Ammon's horn (tissue), 1 donor: ENCODE measurements at regions not wholly inside any gene's neighbourhood (a gene's known extent, or its start where the extent isn't known, plus 50 kb on each side); places are given as distances from the start of the nearest gene placed in this dataset.

ENCODE experiments used
- DNase-seq: peaks from one replicate; pipeline ENCODE4 v3.0.0-alpha.2; 2016; ENCODE audit warnings: low spot score

DNA sequence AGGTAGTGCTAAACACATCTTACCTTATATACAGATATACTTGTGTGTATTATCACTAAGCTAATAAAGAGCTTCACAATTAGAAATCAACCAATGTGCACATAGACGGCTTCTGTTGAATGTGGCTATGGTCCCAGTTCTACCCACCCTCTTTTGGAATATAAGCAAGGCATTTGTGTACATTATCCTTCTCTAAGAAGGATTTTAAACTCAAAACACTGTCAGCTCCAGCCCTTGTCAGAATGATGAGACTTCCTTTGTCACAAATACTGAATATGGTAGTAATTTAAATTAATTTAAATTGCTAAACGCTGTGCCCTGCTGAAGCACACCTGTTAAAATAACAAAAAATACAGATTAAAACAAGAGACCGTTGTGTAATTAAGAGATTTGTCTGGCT is 107.9 kb upstream of the GRAMD2B start:
- no peak for DNase-seq

DNA sequence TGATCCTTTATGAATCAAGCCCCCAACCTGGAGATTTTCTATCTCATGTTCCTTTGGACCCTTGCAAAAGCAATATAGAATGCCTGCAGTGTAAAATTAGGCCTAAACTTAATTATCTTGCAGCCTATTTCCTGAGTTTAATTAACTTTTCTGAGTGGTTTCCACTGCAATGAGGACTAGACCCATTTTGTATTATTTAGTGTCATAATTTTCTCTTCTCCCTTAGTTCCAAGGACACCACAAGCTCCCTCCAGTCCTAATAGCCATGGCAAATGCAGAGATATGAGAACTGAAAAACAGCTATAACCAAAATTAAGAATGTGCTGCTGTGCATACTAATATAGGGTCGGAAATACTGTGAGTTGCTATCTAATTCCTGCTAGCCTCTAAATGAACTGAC is 90.9 kb upstream of the GRAMD2B start:
- DNase-seq = no peak

DNA sequence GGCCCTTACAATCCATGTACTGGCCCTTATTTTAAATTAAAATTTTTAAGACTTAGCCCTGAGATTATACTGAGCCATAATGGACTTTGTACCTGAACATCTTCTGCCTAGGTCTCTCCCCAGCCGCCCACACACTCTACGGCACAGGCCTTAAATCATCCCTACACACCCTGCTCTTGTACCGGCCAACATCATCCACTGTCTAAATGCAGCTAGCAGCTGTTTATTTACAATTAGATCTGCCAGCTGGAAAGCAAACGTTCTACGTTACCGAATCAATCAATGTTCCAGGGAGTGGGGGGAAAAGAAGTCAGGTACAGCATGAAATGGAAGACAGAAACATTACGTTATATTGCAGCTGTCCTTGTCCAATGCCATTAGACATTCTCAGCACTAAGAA is 88.4 kb upstream of the GRAMD2B start:
- no peak for DNase-seq

DNA sequence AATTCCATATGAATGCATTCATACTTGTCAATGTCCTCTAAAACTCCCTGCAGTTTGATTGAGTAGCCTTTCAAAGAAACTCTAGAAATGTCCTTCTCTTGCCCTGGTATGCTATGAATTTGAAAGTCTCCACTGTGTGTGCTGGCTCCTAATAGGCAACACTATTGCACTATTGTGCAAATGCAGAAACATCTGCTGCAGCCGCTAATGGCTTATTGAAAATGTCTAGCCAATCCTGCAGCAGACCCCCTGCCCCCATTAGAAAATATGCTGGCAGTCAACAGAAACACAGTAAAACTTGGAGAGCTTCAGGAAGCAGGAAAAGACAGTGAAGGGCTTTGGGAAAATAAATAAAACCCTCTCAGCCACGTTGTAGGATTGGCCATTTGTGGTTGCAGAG is 87.3 kb upstream of the GRAMD2B start:
- no peak for DNase-seq

DNA sequence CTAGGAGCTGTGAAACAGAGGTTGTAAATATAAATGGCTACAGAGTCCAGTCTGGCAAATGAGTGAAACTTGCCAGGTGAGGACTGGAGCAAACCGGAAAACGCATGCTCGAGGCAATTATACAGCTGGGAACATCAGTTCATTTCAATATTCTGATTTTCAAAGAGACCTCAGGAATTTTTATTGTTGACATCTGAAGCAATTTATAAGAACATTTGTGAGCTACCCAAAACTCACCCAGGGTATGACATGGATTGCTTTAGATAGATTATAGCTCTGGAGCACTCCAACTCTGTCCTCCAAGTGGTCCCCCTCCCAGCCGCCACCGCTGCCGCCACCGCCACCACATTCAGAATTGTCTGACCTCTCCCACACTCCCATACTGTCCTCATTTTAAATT is 84.6 kb upstream of the GRAMD2B start:
- no peak for DNase-seq

DNA sequence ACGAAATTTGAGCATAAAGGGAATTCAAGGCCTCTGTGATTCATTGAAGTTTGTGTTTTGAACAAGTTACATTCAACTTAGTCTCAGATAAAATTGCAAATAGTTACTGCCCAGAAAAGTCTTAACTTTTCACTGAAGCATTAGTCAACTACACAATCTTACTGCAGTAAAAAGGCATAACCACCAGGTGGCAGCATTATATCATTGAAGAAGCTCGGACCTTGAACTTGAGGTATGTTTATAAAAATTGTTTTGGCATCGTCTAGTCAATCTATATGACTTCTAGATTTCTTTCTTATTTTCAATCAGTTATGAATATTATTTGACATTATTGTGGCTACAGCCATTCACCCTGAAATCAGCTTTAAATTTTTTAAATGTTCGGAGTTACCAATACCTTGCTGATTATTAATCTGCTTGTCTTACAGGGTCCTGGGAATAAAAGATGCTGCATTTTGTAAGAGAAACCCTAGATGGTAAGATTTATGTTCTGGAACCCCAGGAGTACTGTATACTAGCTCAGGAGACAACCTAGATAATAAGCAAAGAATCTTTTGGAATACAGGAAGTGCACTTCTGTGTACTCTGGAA is 83.9 kb upstream of the GRAMD2B start:
- DNase-seq = peak; percentile 82

DNA sequence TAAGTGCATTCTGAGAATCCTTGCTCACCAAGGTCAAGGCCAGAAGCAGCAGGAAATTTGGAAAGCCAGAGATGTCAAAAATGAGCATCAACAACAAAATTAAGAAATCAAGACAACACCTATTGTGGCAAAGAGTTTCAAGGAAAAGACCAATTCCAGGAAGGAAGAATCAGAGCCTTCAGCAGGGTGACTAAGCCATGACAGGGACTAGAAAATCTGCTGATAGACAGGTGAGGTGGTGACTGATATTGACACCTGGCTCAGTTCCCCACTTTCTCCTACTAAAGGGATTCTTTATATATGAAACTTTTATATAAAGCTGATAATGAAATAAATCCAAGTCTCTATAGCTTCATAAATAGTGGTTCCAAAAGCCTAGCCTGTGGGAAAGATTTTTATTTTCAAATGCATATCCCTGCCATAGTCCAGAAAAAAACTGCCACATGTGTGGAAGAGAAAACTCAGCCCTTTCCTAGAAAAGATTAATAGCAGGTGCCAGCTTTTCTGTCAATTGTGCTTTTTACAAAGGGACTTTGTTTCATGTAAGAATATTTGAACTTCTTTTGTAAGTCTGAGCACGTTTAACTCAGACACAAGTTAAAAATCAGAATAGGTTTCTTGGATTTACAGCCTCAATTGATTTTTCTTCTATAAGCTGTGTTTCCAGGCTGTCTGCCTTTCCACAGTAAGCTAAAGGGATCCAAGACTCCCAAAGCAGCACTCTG is 81.1 kb upstream of the GRAMD2B start:
- DNase-seq = no peak

DNA sequence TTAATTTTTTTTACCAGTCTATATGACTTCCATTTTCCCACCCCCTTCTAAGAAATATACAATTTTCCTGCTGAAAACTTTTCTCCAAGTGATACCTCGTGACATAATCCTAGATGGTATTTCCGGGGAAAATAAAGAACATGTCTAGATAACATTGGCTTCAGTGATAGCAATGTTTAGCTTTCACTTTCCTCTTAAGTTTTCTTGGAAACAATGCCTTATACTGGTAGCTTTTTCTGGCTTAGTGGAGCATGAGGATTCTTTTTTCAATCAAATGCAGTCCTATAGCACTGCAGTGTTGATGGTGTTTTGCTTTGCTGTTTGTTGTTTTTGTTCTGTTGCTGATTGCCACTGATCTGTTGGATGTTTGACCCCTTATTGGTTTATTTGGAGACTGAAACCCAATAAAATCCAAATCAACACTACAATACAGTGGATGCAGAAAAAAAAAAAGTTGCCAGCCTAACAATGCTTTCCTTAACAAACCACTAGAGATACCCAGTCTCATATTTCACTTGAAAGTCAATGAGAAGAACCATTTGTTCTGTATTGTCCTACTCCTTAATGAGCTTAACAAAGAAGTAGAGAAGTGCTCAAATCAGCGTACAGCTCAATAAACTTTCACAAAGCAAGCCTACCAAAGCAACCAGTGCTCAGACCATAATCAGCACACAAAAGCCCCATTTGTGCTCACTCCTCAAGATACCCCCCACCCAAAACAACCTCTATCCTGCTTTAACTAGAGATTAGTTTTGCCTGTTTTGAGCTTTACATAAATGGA is 74.2 kb upstream of the GRAMD2B start:
- no peak for DNase-seq

DNA sequence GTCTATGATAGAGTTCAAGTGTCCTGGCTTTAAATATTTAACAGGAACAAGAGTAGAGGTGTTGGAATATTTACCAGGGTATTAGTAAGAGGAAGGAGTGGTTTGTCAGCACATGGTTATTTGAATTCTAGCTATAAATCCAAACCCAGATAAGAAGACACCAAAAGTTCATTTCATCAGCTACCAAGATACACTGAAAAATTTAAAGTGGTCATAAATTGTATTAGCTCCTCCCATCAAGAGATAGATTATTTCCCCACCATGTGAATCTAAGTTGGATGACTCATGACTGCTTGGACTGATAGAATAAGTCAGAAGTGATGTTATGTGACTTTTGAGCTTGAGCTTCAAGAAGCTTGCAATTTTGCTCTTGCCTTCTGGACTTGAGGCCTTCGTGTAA is 72.1 kb upstream of the GRAMD2B start:
- no peak for DNase-seq

DNA sequence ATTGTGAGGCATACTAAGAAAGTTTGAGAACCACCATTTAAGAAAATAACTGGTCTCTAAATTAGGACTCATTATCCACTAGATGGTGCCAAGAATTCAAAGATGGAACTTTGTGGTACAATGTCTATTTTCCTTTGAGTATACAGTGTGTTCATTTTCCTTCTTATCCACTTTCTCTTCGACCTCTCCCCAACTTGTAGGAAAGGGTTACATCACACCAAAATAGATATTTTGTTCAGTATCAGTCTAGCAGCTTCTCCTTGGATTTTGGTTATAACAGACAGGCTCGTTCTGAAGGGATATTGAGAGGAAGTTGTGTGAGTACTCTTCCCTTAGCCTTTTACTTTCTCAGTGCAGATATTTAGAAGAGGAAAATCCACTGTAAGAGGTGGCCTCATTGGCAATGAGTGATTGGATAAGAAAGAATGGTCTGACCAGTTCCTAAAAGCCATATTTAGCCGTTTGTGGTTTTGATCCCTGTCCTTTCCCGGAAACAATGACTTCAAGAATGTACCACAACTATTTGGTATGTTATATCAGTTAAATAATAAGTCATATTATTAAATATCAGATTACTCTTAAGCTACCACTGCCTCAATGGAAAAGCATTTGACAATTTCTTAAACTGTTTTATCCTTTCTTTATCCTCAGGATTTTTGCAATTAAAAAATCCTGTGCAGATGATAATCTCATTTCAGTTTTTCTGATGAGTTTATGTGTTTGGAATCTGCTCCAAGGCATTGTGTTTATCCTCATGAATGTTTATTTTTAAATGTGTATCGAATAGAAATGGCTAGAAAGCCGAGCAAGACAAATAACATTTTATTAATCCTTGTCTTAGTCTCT is 69.0 kb upstream of the GRAMD2B start:
- DNase-seq = peak; percentile 80

DNA sequence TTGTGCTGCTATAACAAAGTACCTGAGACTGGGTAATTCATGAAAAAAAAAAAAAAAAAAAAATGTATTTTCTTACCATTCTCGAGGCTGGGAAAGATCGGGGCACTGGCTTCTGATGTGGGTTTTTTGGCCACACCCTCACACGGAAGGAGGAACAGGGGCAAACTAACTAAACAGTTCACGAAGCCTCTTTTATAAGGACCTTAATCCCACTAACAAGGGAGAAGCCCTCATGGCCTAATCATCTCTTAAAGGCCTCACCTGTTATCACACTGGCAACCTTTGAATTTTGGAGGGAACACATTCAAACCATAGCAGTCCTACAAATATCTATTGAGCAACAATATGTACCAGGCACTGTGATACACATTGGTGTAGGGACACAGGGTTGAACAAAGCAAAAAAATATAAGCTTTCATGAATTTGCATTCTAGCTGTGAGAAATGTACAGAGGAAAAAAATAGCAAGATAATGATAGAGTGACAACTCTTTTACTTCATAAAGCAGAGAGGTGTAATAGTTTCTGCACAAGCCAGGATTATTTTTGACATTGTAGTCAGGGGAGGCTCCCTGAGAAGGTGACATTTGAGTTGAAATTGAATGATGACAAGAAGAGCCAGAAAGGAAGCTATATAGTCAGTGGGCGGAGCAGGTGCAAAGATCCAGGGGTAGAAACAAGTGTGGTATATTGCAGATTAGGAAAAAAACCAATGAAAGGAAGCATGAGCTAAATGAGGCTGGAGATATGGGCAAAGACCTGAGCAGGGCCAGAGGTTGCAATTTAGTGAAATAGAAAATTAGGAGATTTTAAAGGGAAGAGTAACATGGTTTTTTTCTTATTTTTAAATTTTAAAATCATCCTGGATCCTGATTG is 68.1 kb upstream of the GRAMD2B start:
- no peak for DNase-seq

DNA sequence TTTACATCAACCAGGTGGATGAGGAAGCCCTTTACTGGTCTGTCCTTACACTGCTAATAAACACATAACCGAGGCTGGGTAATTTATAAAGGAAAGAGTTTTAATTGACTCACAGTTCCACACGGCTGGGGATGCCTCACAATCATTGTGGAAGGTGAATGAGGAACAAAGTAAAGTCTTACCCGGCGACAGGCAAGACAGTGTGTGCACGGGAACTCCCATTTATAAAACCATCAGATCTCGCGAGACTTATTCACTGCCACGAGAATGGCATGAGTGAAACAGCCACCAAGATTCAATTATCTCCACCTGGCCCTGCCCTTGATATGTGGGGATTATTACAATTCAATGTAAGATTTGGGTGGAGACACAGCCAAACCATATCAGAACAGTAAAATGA is 67.3 kb upstream of the GRAMD2B start:
- DNase-seq = no peak

DNA sequence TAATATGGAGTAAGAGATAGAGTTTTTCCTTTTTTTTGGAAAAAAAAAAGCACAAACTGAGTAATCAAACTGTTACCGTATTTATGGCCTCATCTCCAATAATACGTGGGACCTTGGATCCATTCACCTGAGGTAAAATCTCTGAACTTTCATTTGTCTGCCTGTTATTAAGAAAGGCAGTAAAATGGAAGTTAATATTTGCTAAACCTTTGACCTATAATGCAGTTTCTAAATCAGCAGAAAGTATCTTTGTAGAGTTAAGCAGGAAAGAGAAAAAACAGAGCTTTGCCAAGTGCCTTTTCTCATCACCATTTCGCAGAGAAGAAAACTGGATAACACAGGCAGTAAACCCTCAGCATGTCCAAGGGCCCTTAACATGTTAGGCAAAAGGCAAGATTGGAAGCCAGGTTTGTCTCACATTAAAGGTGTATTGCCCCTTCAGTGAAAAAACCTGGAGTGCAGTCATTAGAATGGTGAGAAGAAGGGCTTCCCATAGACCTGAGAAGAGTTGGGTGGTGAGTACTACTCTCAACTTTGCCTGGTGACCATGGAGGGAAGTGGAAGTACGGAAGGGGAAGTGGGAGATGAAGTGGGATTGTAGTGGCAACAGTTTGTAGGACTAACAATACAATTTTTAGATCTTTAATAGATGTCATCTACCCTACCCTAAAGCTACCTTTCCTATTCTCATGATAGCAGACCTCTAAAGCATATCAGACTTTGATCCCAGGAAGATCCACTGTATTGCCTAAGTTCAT is 65.4 kb upstream of the GRAMD2B start:
- DNase-seq = no peak

DNA sequence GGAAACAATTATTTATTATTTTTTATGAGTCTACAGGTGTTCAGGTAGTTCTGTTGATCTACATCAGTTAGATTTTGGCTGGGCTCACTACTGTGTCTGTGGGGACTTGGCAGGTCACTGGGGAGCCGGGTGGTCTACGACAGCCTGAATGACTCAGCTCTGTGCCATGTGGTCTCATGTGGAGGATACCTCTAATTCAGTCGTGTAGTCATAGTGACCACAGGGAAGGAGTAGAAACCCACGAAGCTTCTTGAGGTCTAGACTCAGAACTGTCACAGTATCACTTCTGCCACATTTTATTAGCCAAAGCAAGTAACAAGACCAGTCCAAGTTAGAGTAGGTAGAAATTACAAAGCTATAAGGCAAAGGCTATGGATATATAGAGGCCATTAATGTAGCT is 64.7 kb upstream of the GRAMD2B start:
- DNase-seq = no peak

DNA sequence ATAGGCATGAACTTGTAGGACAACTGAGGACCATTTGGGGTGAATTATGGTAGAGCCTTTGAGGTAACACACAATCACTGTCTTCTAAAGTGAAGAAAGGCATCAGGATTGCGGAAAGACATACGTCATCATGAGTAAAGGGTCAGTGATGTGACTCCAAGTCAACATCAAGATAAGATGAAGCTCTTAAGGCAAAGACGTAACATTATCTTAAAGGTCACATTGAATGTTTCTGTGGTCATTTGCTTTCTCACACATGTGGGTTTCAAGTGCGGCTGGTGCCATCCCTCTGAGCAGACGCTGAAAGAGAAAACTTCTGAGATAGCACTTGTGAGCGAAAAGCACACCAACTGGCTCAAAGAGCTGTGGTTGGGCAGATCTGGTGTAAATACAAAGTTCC is 63.3 kb upstream of the GRAMD2B start:
- DNase-seq = no peak

DNA sequence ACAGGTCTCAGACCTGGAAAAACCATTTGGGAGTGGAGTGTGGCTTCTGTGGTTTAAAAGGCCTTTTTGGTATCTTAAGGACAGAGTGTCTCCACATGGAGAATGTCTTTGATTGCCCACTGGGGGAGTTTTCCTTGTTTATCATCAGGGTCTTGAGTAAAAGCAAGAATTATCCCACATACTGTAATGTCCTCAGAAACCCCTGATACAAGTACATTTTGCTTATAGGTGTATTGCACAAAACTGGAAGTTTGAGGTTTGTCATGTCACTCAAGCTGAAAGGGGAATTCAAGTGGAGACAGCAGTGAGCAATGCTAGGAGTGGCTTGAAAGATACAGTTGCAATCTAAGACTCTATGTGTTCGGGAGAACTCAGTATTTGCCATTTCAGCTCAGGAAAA is 62.7 kb upstream of the GRAMD2B start:
- no peak for DNase-seq

DNA sequence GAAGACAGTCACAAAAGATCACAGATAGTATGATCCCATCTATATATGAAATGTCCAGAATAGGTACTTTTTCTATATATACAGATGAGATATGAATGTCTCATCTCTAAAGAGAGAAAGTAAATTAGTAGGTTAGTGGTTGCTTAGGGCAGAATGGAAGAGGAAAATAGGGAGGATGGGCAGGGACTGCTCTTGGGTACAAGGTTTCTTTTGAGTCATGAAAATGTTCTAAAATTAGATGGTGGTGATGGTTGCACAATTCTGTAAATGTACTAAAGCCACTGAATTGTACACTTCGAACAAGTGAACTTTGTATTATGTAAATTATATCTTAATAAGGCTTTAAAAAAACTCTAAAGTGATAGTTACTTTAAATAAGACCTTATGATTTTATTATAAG is 59.6 kb upstream of the GRAMD2B start:
- DNase-seq = no peak

DNA sequence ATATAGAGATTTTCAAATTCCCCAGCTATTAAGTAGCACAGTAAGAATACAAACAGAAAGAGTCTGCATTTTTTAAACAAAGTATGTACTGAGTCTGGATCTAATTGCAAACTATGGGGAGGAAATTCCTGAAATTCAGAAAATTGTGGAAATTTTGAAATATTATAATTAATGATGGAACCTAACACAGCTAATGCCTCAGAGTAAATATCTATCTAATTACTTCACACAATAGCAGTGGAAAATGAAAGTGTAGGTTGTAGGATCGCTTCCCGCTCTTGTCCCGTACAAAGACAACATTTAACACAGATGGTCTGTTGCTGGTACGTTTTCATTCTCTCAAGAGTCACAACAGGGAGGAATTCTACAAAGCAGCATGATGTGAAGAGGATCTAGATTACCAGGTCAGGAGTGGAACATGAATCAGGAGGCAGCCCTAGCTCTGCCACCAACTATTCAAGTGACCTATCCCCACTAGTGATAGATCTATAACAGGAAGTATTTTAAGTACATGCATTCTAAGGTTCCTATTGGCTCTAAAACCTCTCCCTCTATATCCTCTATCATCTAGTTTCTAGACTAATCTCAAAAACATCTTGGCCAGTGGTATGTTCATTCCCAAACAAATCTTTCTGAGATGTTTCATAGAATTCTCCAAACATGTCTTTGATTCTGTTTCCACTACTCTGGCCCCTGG is 58.9 kb upstream of the GRAMD2B start:
- DNase-seq = no peak

DNA sequence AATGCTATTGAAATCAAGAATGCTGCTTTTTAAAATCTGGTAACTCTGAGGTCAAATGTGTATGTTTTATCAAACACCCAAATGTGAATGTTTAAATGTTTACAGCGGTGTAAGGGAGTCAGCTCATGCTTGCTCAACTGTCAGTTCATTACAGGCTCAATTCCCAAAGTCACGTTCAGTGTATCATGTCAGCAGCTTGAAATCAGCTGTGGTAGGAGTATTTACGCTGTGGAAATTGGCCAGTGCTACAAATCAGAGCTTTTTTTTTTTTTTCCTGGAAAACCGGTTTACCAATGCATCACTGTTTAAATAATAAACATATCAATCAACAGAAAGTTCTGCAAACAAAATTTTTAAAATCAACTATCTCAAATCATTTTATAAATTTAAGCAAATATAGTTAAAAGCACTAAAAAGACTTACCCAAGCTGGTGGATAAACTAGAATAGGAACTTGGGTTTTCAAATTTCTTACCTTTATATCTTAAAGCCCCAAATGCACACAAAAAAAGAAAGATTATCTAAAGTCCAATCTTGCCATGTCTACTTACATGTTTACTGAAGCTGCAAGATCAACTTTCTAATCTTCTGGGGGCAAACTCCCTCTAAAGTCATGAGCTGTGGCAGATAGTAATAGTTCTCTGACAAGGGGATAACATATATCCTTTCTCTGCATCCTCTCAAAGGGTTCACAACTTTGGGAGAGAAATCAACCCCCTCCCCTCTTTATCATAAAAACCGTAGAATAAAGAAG is 57.6 kb upstream of the GRAMD2B start:
- DNase-seq = no peak
